ENCODE measurements at regions not wholly inside any gene's neighbourhood (a gene's known extent, or its start where the extent isn't known, plus 50 kb on each side); places are given as distances from the start of the nearest gene placed in this dataset.
"Not testable (repeated sequence)": the region's sequence is repeated elsewhere in the genome, so short reads cannot be mapped to it uniquely, and the experiment has no call there.

- DNase-seq: no peak
These were observed 314.2 kb downstream of the RAB38 start for GRCh38 chr11:87861030-87861429.

GRCh38 chr11:87859636-87860035, 315.6 kb downstream of the RAB38 start:
- DNase-seq: no peak

GRCh38 chr11:87851827-87852226, 323.4 kb downstream of the RAB38 start:
- DNase-seq: no peak

- DNase-seq: no peak
These were observed 324.0 kb downstream of the RAB38 start for GRCh38 chr11:87851234-87851633.

GRCh38 chr11:87849216-87849615, 326.0 kb downstream of the RAB38 start:
- no peak for DNase-seq

- DNase-seq: no peak
These were observed 334.5 kb downstream of the RAB38 start for GRCh38 chr11:87840786-87841185.

- DNase-seq: no peak
These were observed 343.0 kb downstream of the RAB38 start for GRCh38 chr11:87832211-87832610.

GRCh38 chr11:87820011-87820410, 355.2 kb downstream of the RAB38 start:
- DNase-seq: no peak

GRCh38 chr11:87819151-87819550, 356.1 kb downstream of the RAB38 start:
- no peak for DNase-seq

GRCh38 chr11:87812571-87813365, 362.5 kb downstream of the RAB38 start:
- DNase-seq: no peak

GRCh38 chr11:87810486-87810885, 364.8 kb downstream of the RAB38 start:
- DNase-seq: no peak

GRCh38 chr11:87809256-87809655, 366.0 kb downstream of the RAB38 start:
- DNase-seq: no peak

- DNase-seq: no peak
These were observed 371.1 kb downstream of the RAB38 start for GRCh38 chr11:87804176-87804575.

- no peak for DNase-seq
These were observed 371.5 kb downstream of the RAB38 start for GRCh38 chr11:87803748-87804147.

- not testable (repeated sequence) for DNase-seq
These were observed 390.4 kb downstream of the RAB38 start for GRCh38 chr11:87784862-87785261.

- DNase-seq: no peak
These were observed 395.2 kb downstream of the RAB38 start for GRCh38 chr11:87780068-87780413.

- no peak for DNase-seq
These were observed 395.8 kb downstream of the RAB38 start for GRCh38 chr11:87779276-87780067.

- DNase-seq: no peak
These were observed 396.9 kb downstream of the RAB38 start for GRCh38 chr11:87778357-87778756.

- DNase-seq: no peak
These were observed 400.2 kb downstream of the RAB38 start for GRCh38 chr11:87775036-87775435.

- DNase-seq: no peak
These were observed 405.6 kb downstream of the RAB38 start for GRCh38 chr11:87769661-87770060.

- DNase-seq: no peak
These were observed 407.6 kb downstream of the RAB38 start for GRCh38 chr11:87767615-87768014.

GRCh38 chr11:87764075-87764474, 411.2 kb downstream of the RAB38 start:
- DNase-seq: not testable (repeated sequence)

GRCh38 chr11:87754685-87755084, 420.6 kb downstream of the RAB38 start:
- no peak for DNase-seq

- DNase-seq: no peak
These were observed 422.1 kb downstream of the RAB38 start for GRCh38 chr11:87753143-87753542.

Data from activated naive CD4-positive, alpha-beta T cell (primary cell).